ENCODE measurements at regions not wholly inside any gene's neighbourhood (a gene's known extent, or its start where the extent isn't known, plus 50 kb on each side); places are given as distances from the start of the nearest gene placed in this dataset.

DNA sequence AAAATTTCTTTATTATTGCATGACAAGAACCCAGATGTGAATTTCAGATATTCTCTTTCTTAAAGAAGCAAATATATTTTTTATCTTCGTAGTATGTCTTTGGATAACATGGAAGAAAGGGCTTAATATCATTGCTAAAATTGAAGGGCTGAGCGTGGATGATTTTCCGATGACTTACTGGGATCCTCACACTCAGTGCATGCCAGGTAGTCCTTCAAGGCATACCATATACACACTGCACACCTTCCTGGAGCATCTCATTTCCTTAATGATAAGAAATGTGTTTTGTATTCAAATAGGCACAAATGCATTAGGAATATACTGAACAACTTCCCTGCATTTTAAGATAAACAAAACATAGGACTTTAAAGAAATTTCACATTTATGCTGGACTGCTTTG, 193.9 kb upstream of the MAP3K7 start:
- peaks cover 31 to 36% of the 10 kb centered on the region in 2 experiments for H3K4me1 Mint-ChIP-seq
- no peak overlapping the region for H3T11ph ChIP-seq (ENCODE audit: low read length)
- no peak overlapping the region for H2AFZ ChIP-seq (ENCODE audit: low read length)
- H2BK15ac ChIP-seq (ENCODE audit: low read depth, low read length): no peak overlapping the region
- H2AK5ac ChIP-seq (ENCODE audit: insufficient read length, low read length): no peak overlapping the region
- no peaks in the 10 kb centered on the region for H3K27me3 Mint-ChIP-seq (ENCODE audit: low read depth)
- H3K14ac ChIP-seq (ENCODE audit: insufficient read depth, low read length): no peak overlapping the region
- no peak overlapping the region for H3K9ac ChIP-seq (ENCODE audit: extremely low read depth, insufficient read length, low read length)
- no peak overlapping the region for H3K56ac ChIP-seq (ENCODE audit: insufficient read length, low read depth, low read length)
- no peak overlapping the region for H3K27ac ChIP-seq (ENCODE audit: insufficient read length, low read depth, low read length)
- no peak overlapping the region for H3K4me3 Mint-ChIP-seq
- no CpG with 5 or more reads among the region's 3 CpGs for WGBS (ENCODE audit: extremely low coverage, insufficient read length, low lambda C conversion rate)
- no peak overlapping the region for H2BK12ac ChIP-seq (ENCODE audit: insufficient read length, low read depth, low read length)
- no peak overlapping the region for H3K4me2 ChIP-seq (ENCODE audit: insufficient read depth, insufficient read length, low read length)
- H3K27me3 ChIP-seq (ENCODE audit: insufficient read depth, low read length): no peaks in the 10 kb centered on the region
- TF ChIP-seq, protein P1, sequence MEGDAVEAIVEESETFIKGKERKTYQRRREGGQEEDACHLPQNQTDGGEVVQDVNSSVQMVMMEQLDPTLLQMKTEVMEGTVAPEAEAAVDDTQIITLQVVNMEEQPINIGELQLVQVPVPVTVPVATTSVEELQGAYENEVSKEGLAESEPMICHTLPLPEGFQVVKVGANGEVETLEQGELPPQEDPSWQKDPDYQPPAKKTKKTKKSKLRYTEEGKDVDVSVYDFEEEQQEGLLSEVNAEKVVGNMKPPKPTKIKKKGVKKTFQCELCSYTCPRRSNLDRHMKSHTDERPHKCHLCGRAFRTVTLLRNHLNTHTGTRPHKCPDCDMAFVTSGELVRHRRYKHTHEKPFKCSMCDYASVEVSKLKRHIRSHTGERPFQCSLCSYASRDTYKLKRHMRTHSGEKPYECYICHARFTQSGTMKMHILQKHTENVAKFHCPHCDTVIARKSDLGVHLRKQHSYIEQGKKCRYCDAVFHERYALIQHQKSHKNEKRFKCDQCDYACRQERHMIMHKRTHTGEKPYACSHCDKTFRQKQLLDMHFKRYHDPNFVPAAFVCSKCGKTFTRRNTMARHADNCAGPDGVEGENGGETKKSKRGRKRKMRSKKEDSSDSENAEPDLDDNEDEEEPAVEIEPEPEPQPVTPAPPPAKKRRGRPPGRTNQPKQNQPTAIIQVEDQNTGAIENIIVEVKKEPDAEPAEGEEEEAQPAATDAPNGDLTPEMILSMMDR (conservative IDR thresholded peaks at IDR 0.05): no peak
- no peaks in the 10 kb centered on the region for H3K23me2 ChIP-seq (ENCODE audit: insufficient read length, low read depth, low read length, poor library complexity, severe bottlenecking)
- H3K4ac ChIP-seq (ENCODE audit: low read depth, low read length): no peak overlapping the region
- no peaks in the 10 kb centered on the region for H3K4me1 ChIP-seq (ENCODE audit: insufficient read depth, low read length)
- no peaks in the 10 kb centered on the region for H3K79me2 ChIP-seq (ENCODE audit: insufficient read depth, low read length)
- H4K20me1 ChIP-seq (ENCODE audit: control insufficient read depth, insufficient read depth, insufficient read length): no peaks in the 10 kb centered on the region
- H3K9me3 ChIP-seq (ENCODE audit: control insufficient read depth, low read depth, low read length): no peaks in the 10 kb centered on the region
- H3K23ac ChIP-seq (ENCODE audit: insufficient read length, low read depth, low read length): no peak overlapping the region
- H3K27ac Mint-ChIP-seq: no peak overlapping the region
- no peak overlapping the region for H4K5ac ChIP-seq (ENCODE audit: insufficient read length, low read depth, low read length)
- H3K79me1 ChIP-seq (ENCODE audit: insufficient read depth, low read depth, low read length, poor library complexity, severe bottlenecking): no peaks in the 10 kb centered on the region
- no peak for DNase-seq
- H3K18ac ChIP-seq (ENCODE audit: insufficient read length, low read depth, low read length): no peak overlapping the region
- no peaks in the 10 kb centered on the region; a peak in 1 of 7 replicates for H3K36me3 Mint-ChIP-seq (ENCODE audit: insufficient read depth in 1 of 3, low read depth in 3 of 3)
- no peak overlapping the region for H4K91ac ChIP-seq (ENCODE audit: insufficient read length, low read depth, low read length)
- H2BK120ac ChIP-seq (ENCODE audit: low read depth, low read length, poor library complexity, severe bottlenecking): no peak overlapping the region
- H2BK5ac ChIP-seq (ENCODE audit: insufficient read length, low read length): no peak overlapping the region
- no peak overlapping the region for H4K8ac ChIP-seq (replicated peaks; ENCODE audit: insufficient read length, low read depth, low read length)
- H2BK20ac ChIP-seq (ENCODE audit: low read depth, low read length, poor library complexity, severe bottlenecking): no peak overlapping the region
- peaks cover 0 to 3% of the 10 kb centered on the region in 2 experiments; a peak in 2 of 5 replicates for H3K9me3 Mint-ChIP-seq

Measured in H9 (cell line).